Adrenal gland (tissue), 5 donors: ENCODE measurements at regions not wholly inside any gene's neighbourhood (a gene's known extent, or its start where the extent isn't known, plus 50 kb on each side); places are given as distances from the start of the nearest gene placed in this dataset.

Experiments used
- CTCF ChIP-seq, 6 experiments: fragments of 450-650 bp in 4 of 6; fragments of 200-600 bp in 2 of 6; sonication (generic) in 1 of 6; IDR thresholded peaks; 1 replicate in 5 of 6; 2 replicates in 1 of 6; pipeline versions ENCODE4 v1.5.1 to v1.8.0; 2016 to 2021; ENCODE audit warnings: antibody characterized with exemption in 6 of 6, mild to moderate bottlenecking in 2 of 6, moderate library complexity in 1 of 6
- POLR2A ChIP-seq, 2 donors: fragments of 450-650 bp; IDR thresholded peaks; one replicate each; pipeline ENCODE4 v1.6.1; 2017; ENCODE audit warnings: antibody characterized with exemption in 2 of 2, mild to moderate bottlenecking in 2 of 2, moderate library complexity in 1 of 2
- donor health status: DM: no; HTN: no; CAD: no.

GRCh38 chr6:121853686-121854085, 418.2 kb downstream of the GJA1 start:
- TF ChIP-seq POLR2A (IDR thresholded peaks at IDR 0.05) (no peak), CTCF (IDR thresholded peaks at IDR 0.05) (no peak)
